ENCODE measurements at regions not wholly inside any gene's neighbourhood (a gene's known extent, or its start where the extent isn't known, plus 50 kb on each side); places are given as distances from the start of the nearest gene placed in this dataset.

GRCh38 chr4:166635367-166635766 lies 598.9 kb downstream of the SPOCK3 start:
- no peak for DNase-seq (ENCODE audit: low spot score)

- DNase-seq (ENCODE audit: low spot score) = no peak
Measured at GRCh38 chr4:166637816-166638215, 596.5 kb downstream of the SPOCK3 start.

- no peak for DNase-seq (ENCODE audit: low spot score)
Measured at GRCh38 chr4:166655231-166655630, 579.1 kb downstream of the SPOCK3 start.

GRCh38 chr4:166655705-166656104 lies 578.6 kb downstream of the SPOCK3 start:
- no peak for DNase-seq (ENCODE audit: low spot score)

- DNase-seq (ENCODE audit: low spot score) = no peak
Measured at GRCh38 chr4:166657261-166657660, 577.0 kb downstream of the SPOCK3 start.

- DNase-seq (ENCODE audit: low spot score) = no peak
Measured at GRCh38 chr4:166658585-166658984, 575.7 kb downstream of the SPOCK3 start.

GRCh38 chr4:166662266-166662843 lies 571.9 kb downstream of the SPOCK3 start:
- DNase-seq (ENCODE audit: low spot score) = no peak

- DNase-seq (ENCODE audit: low spot score) = no peak
Measured at GRCh38 chr4:166670341-166670740, 564.0 kb downstream of the SPOCK3 start.

GRCh38 chr4:166673911-166674310 lies 560.4 kb downstream of the SPOCK3 start:
- DNase-seq (ENCODE audit: low spot score) = no peak

GRCh38 chr4:166675411-166675810 lies 558.9 kb downstream of the SPOCK3 start:
- no peak for DNase-seq (ENCODE audit: low spot score)

GRCh38 chr4:166680796-166681195 lies 553.5 kb downstream of the SPOCK3 start:
- DNase-seq (ENCODE audit: low spot score) = no peak

GRCh38 chr4:166682200-166682599 lies 552.1 kb downstream of the SPOCK3 start:
- no peak for DNase-seq (ENCODE audit: low spot score)
